Liver (tissue), 8 donors: ENCODE measurements at regions not wholly inside any gene's neighbourhood (a gene's known extent, or its start where the extent isn't known, plus 50 kb on each side); places are given as distances from the start of the nearest gene placed in this dataset.

Experiments
- DNase-seq: peaks from one replicate; pipeline ENCODE4 v3.0.0-alpha.2; 2017; ENCODE audit warnings: low spot score
- H3K27ac ChIP-seq, 2 donors: one replicate each; pipeline ENCODE4 v1.7.0; 2013; ENCODE audit warnings: inconsistent platforms in 2 of 2, low read length in 2 of 2, control low read depth in 1 of 2, low read depth in 1 of 2, mild to moderate bottlenecking in 1 of 2
- H3K27me3 ChIP-seq, 4 donors: one replicate each; pipeline versions ENCODE4 v1.6.1 to v1.7.0; 2013; ENCODE audit warnings: low read length in 3 of 4, inconsistent platforms in 1 of 4, mild to moderate bottlenecking in 1 of 4, moderate library complexity in 1 of 4; ENCODE audit not compliant: control insufficient read depth in 4 of 4, insufficient read depth in 4 of 4
- H3K36me3 ChIP-seq, 4 donors: one replicate each; pipeline versions ENCODE4 v1.6.1 to v1.7.0; 2013; ENCODE audit warnings: low read length in 3 of 4, mild to moderate bottlenecking in 3 of 4, low read depth in 1 of 4, moderate library complexity in 1 of 4; ENCODE audit not compliant: control insufficient read depth in 4 of 4, insufficient read depth in 3 of 4
- H3K4me1 ChIP-seq, 4 donors: one replicate each; pipeline versions ENCODE4 v1.6.1 to v1.7.0; 2013; ENCODE audit warnings: low read length in 3 of 4, mild to moderate bottlenecking in 3 of 4, moderate library complexity in 1 of 4; ENCODE audit not compliant: control insufficient read depth in 4 of 4, insufficient read depth in 4 of 4
- H3K4me3 ChIP-seq, 3 donors: one replicate each; pipeline versions ENCODE4 v1.6.1 to v1.7.0; 2013; ENCODE audit warnings: low read length in 3 of 3, control low read depth in 1 of 3, low read depth in 1 of 3, mild to moderate bottlenecking in 1 of 3
- H3K9ac ChIP-seq, 2 donors: one replicate each; pipeline ENCODE4 v1.7.0; 2013; ENCODE audit warnings: low read length in 2 of 2, mild to moderate bottlenecking in 2 of 2, moderate library complexity in 2 of 2, control low read depth in 1 of 2, low read depth in 1 of 2
- H3K9me3 ChIP-seq, 4 donors: one replicate each; pipeline versions ENCODE4 v1.6.1 to v1.7.0; 2013; ENCODE audit warnings: low read length in 3 of 4; ENCODE audit not compliant: control insufficient read depth in 4 of 4
- EGR1 ChIP-seq, 2 donors: IDR thresholded peaks; 2 replicates each; pipeline ENCODE4 v1.6.1; 2016 to 2018; ENCODE audit warnings: antibody characterized with exemption in 2 of 2, low read depth in 2 of 2
- FOXA1 ChIP-seq: IDR thresholded peaks from 2 replicates; pipeline ENCODE4 v1.6.1; 2016; ENCODE audit warnings: antibody characterized with exemption
- FOXA2 ChIP-seq: IDR thresholded peaks from 2 replicates; pipeline ENCODE4 v1.6.1; 2016; ENCODE audit warnings: antibody characterized with exemption
- GABPA ChIP-seq, 2 donors: IDR thresholded peaks in 1 of 2; conservative IDR thresholded peaks in 1 of 2; 2 replicates each; pipeline ENCODE4 v1.6.1; 2016; ENCODE audit warnings: antibody characterized with exemption in 2 of 2, mild to moderate bottlenecking in 1 of 2, moderate library complexity in 1 of 2
- HNF4A ChIP-seq, 2 donors: conservative IDR thresholded peaks; 2 replicates each; pipeline ENCODE4 v1.6.1; 2016; ENCODE audit warnings: antibody characterized with exemption in 2 of 2, mild to moderate bottlenecking in 2 of 2
- HNF4G ChIP-seq: IDR thresholded peaks from 2 replicates; pipeline ENCODE4 v1.6.1; 2016; ENCODE audit warnings: antibody characterized with exemption
- NR2F2 ChIP-seq: IDR thresholded peaks from 2 replicates; pipeline ENCODE4 v1.6.1; 2016; ENCODE audit warnings: antibody characterized with exemption
- RAD21 ChIP-seq, 2 donors: IDR thresholded peaks; 2 replicates each; pipeline ENCODE4 v1.6.1; 2016; ENCODE audit warnings: antibody characterized with exemption in 2 of 2, mild to moderate bottlenecking in 2 of 2
- RXRA ChIP-seq, 2 donors: IDR thresholded peaks; 2 replicates each; pipeline ENCODE4 v1.6.1; 2017 to 2018; ENCODE audit warnings: antibody characterized with exemption in 2 of 2, mild to moderate bottlenecking in 1 of 2
- SP1 ChIP-seq: IDR thresholded peaks from 2 replicates; pipeline ENCODE4 v1.6.1; 2018; ENCODE audit warnings: antibody characterized with exemption, mild to moderate bottlenecking
- TAF1 ChIP-seq: conservative IDR thresholded peaks from 2 replicates; pipeline ENCODE4 v1.6.1; 2016; ENCODE audit warnings: antibody characterized with exemption, mild to moderate bottlenecking
- YY1 ChIP-seq: IDR thresholded peaks from 2 replicates; pipeline ENCODE4 v1.6.1; 2016; ENCODE audit warnings: antibody characterized with exemption, mild to moderate bottlenecking
- WGBS: extraction: QIAGEN DNeasy Blood & Tissue Kit; methylation state at CpG from one replicate; pipeline ENCODE4 v1.1.7; 2013; 5-methylcytosine and 5-hydroxymethylcytosine counted together
- TF ChIP-seq, protein P1 (sequence below): fragments of 150-350 bp; IDR thresholded peaks from 2 replicates; pipeline ENCODE4 v1.5.1; 2017; ENCODE audit warnings: improper control_type of control experiment, low read depth, low read length; ENCODE audit not compliant: missing input control
- TF ChIP-seq, protein P2 (sequence below): IDR thresholded peaks from 2 replicates; pipeline ENCODE4 v1.6.1; 2016; ENCODE audit warnings: antibody characterized with exemption
- TF ChIP-seq, protein P3 (sequence below): IDR thresholded peaks from 2 replicates; pipeline ENCODE4 v1.6.1; 2016; ENCODE audit warnings: antibody characterized with exemption, mild to moderate bottlenecking
- TF ChIP-seq, protein P4 (sequence below): IDR thresholded peaks from 2 replicates; pipeline ENCODE4 v1.6.1; 2016; ENCODE audit warnings: antibody characterized with exemption
- donor health status: healthy.
- donor health status: healthy.
- donor health status: healthy.
- donor health status: healthy.
- donor health status: healthy.

DNA sequence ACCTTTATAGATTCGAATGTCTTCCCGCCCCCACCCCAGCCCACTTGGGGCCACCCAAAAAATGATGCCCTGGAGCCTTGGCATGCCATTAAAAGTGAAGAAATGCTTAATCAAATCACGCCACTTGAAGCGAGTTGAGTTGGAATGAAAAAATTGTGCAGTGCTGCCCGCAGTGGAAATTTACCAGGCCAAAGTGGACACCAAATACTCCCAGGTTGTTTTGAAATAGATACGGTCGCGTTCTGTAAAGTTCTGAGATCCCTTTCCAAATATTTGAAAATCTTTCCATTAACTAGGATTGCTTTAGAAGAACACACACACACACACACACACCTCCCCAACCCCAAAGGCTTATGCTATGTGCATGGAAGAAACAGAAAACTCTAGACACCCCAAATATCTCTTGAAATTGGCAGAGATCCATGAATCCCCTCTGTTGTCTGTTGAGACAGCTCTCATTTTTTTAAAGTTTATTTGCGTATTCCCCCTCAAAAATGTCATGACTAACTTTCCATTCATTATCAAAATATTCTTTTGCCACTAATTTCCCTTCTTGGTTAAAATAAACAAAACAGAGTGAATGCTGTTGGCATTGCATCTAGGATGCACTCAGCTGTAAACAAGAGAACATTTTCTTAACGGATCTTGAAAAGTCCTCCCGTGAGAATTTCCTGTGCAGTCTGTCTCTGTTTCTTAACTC, 142.3 kb upstream of the KCNE2 start:
- Histone ChIP-seq H3K4me3 (no peak overlapping the region), H3K36me3 (no peaks in the 10 kb centered on the region), H3K9ac (no peak overlapping the region), H3K9me3 (no peaks in the 10 kb centered on the region), H3K4me1 (peaks cover 0 to 6% (median 0%) of the 10 kb centered on the region in 4 donors), H3K27me3 (no peaks in the 10 kb centered on the region), H3K27ac (no peak overlapping the region)
- 58% methylated on average over 11 of the region's 11 CpGs for WGBS
- DNase-seq, result no peak
- TF ChIP-seq RXRA (IDR thresholded peaks at IDR 0.05) (peak in 1 of 2 donors; percentile 39), RAD21 (IDR thresholded peaks at IDR 0.05) (peak in 1 of 2 donors; percentile 29), HNF4A (conservative IDR thresholded peaks at IDR 0.05) (peak in 1 of 2 donors; percentile 36), TAF1 (no peak), YY1 (no peak), SP1 (peak; percentile 74)
- TF ChIP-seq, protein P1, sequence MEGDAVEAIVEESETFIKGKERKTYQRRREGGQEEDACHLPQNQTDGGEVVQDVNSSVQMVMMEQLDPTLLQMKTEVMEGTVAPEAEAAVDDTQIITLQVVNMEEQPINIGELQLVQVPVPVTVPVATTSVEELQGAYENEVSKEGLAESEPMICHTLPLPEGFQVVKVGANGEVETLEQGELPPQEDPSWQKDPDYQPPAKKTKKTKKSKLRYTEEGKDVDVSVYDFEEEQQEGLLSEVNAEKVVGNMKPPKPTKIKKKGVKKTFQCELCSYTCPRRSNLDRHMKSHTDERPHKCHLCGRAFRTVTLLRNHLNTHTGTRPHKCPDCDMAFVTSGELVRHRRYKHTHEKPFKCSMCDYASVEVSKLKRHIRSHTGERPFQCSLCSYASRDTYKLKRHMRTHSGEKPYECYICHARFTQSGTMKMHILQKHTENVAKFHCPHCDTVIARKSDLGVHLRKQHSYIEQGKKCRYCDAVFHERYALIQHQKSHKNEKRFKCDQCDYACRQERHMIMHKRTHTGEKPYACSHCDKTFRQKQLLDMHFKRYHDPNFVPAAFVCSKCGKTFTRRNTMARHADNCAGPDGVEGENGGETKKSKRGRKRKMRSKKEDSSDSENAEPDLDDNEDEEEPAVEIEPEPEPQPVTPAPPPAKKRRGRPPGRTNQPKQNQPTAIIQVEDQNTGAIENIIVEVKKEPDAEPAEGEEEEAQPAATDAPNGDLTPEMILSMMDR, result no peak

DNA sequence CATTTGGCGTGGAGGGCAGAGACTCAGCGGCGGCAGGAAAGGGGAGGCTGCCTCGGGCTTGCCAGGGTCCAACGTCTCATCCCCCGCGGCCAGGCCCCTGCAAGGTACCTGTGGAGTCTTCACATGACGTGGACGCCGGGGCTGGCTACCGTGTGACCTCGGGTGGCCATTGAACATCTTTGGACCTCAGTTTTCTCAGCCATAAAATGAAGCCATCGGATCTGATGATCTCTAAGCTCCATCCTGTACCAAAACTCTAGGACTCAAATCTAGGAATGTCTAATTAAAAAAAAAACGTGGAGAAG, 141.8 kb upstream of the KCNE2 start:
- TF ChIP-seq TAF1 (no peak), GABPA (IDR thresholded peaks at IDR 0.05 in 1 of 2, conservative IDR thresholded peaks at IDR 0.05 in 1 of 2) (no peak), RAD21 (IDR thresholded peaks at IDR 0.05) (no peak)
- TF ChIP-seq, protein P2, sequence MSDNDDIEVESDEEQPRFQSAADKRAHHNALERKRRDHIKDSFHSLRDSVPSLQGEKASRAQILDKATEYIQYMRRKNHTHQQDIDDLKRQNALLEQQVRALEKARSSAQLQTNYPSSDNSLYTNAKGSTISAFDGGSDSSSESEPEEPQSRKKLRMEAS, result no peak
- 85% methylated on average over 14 of the region's 14 CpGs for WGBS
- no peak for DNase-seq
- H3K9ac ChIP-seq, result no peak overlapping the region
- no peak overlapping the region for H3K4me3 ChIP-seq
- no peaks in the 10 kb centered on the region for H3K9me3 ChIP-seq
- no peaks in the 10 kb centered on the region for H3K36me3 ChIP-seq
- H3K27ac ChIP-seq, result no peak overlapping the region
- H3K4me1 ChIP-seq, result peaks cover 0 to 6% (median 0%) of the 10 kb centered on the region in 4 donors
- H3K27me3 ChIP-seq, result no peaks in the 10 kb centered on the region

DNA sequence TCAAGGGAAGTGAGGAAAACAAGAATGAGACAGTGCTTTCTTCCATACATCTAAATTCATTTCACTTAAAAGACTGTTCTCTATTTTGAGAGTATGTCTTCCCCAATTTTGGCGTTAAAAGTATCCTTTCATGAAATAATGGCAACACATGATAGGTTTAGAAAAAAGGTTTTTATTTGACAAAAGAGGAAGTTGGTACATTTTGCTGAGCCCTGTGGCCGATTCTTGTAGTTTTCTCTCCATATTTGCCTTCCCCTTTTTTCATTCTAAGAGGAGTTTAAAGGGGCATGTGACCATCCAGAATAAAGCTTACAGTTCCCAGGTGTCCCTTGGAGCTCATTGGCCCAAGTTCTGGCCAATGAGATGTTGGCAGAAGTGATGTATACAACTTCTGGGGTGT, 140.4 kb upstream of the KCNE2 start:
- Histone ChIP-seq H3K27me3 (no peaks in the 10 kb centered on the region), H3K36me3 (no peaks in the 10 kb centered on the region), H3K4me1 (peaks cover 0 to 6% (median 0%) of the 10 kb centered on the region in 4 donors), H3K4me3 (no peak overlapping the region), H3K9ac (no peak overlapping the region), H3K9me3 (no peaks in the 10 kb centered on the region), H3K27ac (no peak overlapping the region)
- 78% methylated on average over 2 of the region's 2 CpGs for WGBS
- no peak for DNase-seq
- TF ChIP-seq RXRA (IDR thresholded peaks at IDR 0.05) (no peak), HNF4G (no peak), SP1 (no peak), TAF1 (no peak), EGR1 (IDR thresholded peaks at IDR 0.05; ENCODE audit: low read depth in 2 of 2) (no peak), HNF4A (conservative IDR thresholded peaks at IDR 0.05) (no peak), YY1 (no peak), RAD21 (IDR thresholded peaks at IDR 0.05) (no peak), FOXA2 (no peak), GABPA (IDR thresholded peaks at IDR 0.05 in 1 of 2, conservative IDR thresholded peaks at IDR 0.05 in 1 of 2) (no peak), FOXA1 (no peak), NR2F2 (no peak)
- TF ChIP-seq, protein P3, sequence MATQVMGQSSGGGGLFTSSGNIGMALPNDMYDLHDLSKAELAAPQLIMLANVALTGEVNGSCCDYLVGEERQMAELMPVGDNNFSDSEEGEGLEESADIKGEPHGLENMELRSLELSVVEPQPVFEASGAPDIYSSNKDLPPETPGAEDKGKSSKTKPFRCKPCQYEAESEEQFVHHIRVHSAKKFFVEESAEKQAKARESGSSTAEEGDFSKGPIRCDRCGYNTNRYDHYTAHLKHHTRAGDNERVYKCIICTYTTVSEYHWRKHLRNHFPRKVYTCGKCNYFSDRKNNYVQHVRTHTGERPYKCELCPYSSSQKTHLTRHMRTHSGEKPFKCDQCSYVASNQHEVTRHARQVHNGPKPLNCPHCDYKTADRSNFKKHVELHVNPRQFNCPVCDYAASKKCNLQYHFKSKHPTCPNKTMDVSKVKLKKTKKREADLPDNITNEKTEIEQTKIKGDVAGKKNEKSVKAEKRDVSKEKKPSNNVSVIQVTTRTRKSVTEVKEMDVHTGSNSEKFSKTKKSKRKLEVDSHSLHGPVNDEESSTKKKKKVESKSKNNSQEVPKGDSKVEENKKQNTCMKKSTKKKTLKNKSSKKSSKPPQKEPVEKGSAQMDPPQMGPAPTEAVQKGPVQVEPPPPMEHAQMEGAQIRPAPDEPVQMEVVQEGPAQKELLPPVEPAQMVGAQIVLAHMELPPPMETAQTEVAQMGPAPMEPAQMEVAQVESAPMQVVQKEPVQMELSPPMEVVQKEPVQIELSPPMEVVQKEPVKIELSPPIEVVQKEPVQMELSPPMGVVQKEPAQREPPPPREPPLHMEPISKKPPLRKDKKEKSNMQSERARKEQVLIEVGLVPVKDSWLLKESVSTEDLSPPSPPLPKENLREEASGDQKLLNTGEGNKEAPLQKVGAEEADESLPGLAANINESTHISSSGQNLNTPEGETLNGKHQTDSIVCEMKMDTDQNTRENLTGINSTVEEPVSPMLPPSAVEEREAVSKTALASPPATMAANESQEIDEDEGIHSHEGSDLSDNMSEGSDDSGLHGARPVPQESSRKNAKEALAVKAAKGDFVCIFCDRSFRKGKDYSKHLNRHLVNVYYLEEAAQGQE, result no peak
- TF ChIP-seq, protein P4, sequence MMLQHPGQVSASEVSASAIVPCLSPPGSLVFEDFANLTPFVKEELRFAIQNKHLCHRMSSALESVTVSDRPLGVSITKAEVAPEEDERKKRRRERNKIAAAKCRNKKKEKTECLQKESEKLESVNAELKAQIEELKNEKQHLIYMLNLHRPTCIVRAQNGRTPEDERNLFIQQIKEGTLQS, result no peak
- TF ChIP-seq, protein P2, result no peak
- TF ChIP-seq, protein P1, result no peak
